AML-193 (cell line): ENCODE measurements at regions not wholly inside any gene's neighbourhood (a gene's known extent, or its start where the extent isn't known, plus 50 kb on each side); places are given as distances from the start of the nearest gene placed in this dataset.
A peak's percentile ranks its signal among the peaks of the same experiment; 100 is the strongest.

Source experiments
- DNase-seq, 2 experiments: peaks; one replicate each; lab custom pipeline; 2025; lab: John Stamatoyannopoulos, UW

- no peak for DNase-seq
Observed at GRCh38 chr4:162352580-162353107, 188.8 kb upstream of the FSTL5 start.

- no peak for DNase-seq
Observed at GRCh38 chr4:162350331-162350730, 186.5 kb upstream of the FSTL5 start.

GRCh38 chr4:162349395-162349794 is 185.6 kb upstream of the FSTL5 start:
- no peak for DNase-seq

GRCh38 chr4:162347842-162348213 is 184.0 kb upstream of the FSTL5 start:
- no peak for DNase-seq

GRCh38 chr4:162347156-162347841 is 183.5 kb upstream of the FSTL5 start:
- no peak for DNase-seq

GRCh38 chr4:162343967-162344366 is 180.2 kb upstream of the FSTL5 start:
- no peak for DNase-seq

GRCh38 chr4:162341533-162341932 is 177.7 kb upstream of the FSTL5 start:
- DNase-seq, result no peak

GRCh38 chr4:162323919-162324318 is 160.1 kb upstream of the FSTL5 start:
- DNase-seq, result no peak

GRCh38 chr4:162322054-162322453 is 158.3 kb upstream of the FSTL5 start:
- DNase-seq, result no peak

GRCh38 chr4:162285753-162286152 is 122.0 kb upstream of the FSTL5 start:
- no peak for DNase-seq

GRCh38 chr4:162282684-162283083 is 118.9 kb upstream of the FSTL5 start:
- DNase-seq, result no peak

- peak; percentile 79 to 80 for DNase-seq
Observed at GRCh38 chr4:162274354-162274753, 110.6 kb upstream of the FSTL5 start.

- no peak for DNase-seq
Observed at GRCh38 chr4:162272215-162272614, 108.4 kb upstream of the FSTL5 start.

- no peak for DNase-seq
Observed at GRCh38 chr4:162268911-162269310, 105.1 kb upstream of the FSTL5 start.

- DNase-seq, result no peak
Observed at GRCh38 chr4:162265802-162266201, 102.0 kb upstream of the FSTL5 start.

GRCh38 chr4:162245051-162245450 is 81.3 kb upstream of the FSTL5 start:
- DNase-seq, result no peak

- DNase-seq, result peak; percentile 17 to 18
Observed at GRCh38 chr4:162241857-162242256, 78.1 kb upstream of the FSTL5 start.

GRCh38 chr4:162239992-162240769 is 76.4 kb upstream of the FSTL5 start:
- DNase-seq, result no peak

- DNase-seq, result no peak
Observed at GRCh38 chr4:162237676-162238075, 73.9 kb upstream of the FSTL5 start.

GRCh38 chr4:162234595-162234994 is 70.8 kb upstream of the FSTL5 start:
- no peak for DNase-seq

GRCh38 chr4:162232349-162232748 is 68.5 kb upstream of the FSTL5 start:
- DNase-seq, result no peak

GRCh38 chr4:162229670-162230069 is 65.9 kb upstream of the FSTL5 start:
- no peak for DNase-seq

- DNase-seq, result no peak
Observed at GRCh38 chr4:162221148-162221547, 57.3 kb upstream of the FSTL5 start.
